ENCODE measurements at regions not wholly inside any gene's neighbourhood (a gene's known extent, or its start where the extent isn't known, plus 50 kb on each side); places are given as distances from the start of the nearest gene placed in this dataset.

DNA sequence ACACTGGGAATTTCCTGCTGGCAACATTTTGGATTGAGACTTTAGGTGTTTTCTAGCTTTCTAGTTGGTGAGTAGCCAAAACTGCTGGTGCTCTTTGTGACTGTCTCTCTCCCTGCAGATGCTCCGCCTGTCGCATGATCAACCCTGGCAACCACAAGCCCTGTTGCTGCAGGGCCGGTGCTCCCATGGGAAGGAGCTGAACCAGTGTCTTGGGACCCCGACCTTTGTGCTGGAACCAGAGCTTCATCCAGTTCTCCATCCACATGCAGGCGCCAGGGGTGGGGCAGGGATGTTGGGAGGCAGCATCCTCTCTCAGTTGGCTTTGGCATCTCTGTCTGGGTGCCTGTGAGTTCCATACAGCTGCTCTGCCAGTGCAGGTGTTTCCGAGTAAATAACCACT lies 306.2 kb upstream of the MKI67 start:
- no peak for DNase-seq (ENCODE audit: low read depth)
- TF ChIP-seq, protein P1, sequence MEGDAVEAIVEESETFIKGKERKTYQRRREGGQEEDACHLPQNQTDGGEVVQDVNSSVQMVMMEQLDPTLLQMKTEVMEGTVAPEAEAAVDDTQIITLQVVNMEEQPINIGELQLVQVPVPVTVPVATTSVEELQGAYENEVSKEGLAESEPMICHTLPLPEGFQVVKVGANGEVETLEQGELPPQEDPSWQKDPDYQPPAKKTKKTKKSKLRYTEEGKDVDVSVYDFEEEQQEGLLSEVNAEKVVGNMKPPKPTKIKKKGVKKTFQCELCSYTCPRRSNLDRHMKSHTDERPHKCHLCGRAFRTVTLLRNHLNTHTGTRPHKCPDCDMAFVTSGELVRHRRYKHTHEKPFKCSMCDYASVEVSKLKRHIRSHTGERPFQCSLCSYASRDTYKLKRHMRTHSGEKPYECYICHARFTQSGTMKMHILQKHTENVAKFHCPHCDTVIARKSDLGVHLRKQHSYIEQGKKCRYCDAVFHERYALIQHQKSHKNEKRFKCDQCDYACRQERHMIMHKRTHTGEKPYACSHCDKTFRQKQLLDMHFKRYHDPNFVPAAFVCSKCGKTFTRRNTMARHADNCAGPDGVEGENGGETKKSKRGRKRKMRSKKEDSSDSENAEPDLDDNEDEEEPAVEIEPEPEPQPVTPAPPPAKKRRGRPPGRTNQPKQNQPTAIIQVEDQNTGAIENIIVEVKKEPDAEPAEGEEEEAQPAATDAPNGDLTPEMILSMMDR (conservative IDR thresholded peaks at IDR 0.05; ENCODE audit: low read depth, low read length) = no peak
- H3K4me3 ChIP-seq (ENCODE audit: low read length) = no peak overlapping the region

DNA sequence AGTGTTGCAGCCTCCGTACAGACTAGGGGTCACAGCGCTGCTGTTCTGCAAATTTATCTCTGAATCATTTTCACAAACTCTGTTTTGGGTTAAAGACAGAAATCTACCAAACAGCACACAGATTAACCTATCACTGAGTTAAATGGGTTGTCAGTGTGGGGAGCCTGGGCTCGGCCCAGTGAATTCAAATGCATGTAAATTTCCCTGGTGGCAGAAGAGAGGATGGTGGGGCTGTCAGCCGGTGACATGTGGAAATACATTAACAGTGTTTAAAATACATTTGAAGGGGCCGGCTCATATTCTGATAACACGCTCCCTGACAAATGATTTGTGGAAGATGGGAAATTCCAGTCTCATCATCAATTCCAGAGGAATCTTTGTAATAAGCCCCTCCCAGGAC lies 309.6 kb upstream of the MKI67 start:
- TF ChIP-seq, protein P1 (conservative IDR thresholded peaks at IDR 0.05; ENCODE audit: low read depth, low read length) = no peak
- no peak for DNase-seq (ENCODE audit: low read depth)
- no peak overlapping the region for H3K4me3 ChIP-seq (ENCODE audit: low read length)

DNA sequence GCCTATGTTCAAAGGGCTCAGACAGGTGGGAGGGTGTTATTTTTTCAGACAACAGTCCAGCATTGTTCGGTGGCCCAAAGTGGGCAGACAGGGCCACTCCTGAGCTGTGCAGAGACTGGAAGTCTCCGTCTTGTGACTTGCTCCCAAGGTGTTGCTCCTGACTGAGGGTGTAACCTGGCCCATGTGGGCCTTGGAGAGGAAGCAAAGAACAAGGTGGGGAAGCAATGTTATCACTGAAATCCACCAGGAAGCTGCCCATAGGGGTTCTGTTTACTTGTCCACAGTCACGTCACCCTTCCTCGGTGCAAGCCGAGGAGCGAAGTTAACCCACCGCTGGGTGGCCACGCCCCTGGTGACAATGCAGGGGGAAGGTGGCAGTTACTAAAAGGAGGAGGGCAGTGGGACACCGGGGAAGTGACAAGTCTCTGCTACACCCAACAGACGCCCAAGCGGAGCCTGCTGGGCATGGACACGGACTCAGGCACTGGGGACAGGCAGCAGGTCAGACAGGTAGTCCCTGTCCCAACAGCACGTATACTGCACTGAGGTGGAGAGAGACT lies 311.6 kb upstream of the MKI67 start:
- no peak overlapping the region for H3K4me3 ChIP-seq (ENCODE audit: low read length)
- DNase-seq (ENCODE audit: low read depth) = no peak
- TF ChIP-seq, protein P1 (conservative IDR thresholded peaks at IDR 0.05; ENCODE audit: low read depth, low read length) = no peak

DNA sequence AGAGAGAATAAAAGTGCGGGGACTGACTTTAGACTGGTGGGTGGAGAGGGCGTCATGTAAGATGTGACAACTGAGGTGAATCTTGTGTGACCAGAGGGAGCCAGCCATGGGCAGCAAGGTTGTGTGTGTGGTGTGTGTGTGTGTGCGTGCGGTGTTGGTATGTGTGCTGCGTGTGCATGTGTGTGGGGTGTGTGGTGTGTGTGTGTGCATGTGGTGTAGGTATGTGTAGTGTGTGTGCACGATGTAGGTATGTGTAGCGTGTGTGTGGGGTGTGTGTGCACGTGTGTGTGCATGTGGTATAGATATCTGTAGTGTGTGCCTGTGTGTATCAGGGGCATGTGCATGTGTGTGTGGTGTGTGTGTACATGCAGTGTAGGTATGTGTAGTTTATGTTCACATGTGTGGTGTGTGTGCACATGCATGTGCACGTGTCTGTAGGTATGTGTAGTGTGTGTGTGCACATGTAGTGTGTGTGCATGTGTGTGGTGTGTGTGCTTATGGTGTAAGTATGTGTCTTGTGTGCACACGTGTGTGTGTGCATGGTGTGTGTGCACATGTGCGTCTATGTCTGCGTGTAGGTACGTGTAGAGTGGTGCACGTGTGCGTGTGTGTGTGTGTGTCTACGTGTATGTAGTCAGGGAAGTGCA lies 312.3 kb upstream of the MKI67 start:
- TF ChIP-seq, protein P1 (conservative IDR thresholded peaks at IDR 0.05; ENCODE audit: low read depth, low read length) = no peak
- no peak overlapping the region for H3K4me3 ChIP-seq (ENCODE audit: low read length)
- no peak for DNase-seq (ENCODE audit: low read depth)

DNA sequence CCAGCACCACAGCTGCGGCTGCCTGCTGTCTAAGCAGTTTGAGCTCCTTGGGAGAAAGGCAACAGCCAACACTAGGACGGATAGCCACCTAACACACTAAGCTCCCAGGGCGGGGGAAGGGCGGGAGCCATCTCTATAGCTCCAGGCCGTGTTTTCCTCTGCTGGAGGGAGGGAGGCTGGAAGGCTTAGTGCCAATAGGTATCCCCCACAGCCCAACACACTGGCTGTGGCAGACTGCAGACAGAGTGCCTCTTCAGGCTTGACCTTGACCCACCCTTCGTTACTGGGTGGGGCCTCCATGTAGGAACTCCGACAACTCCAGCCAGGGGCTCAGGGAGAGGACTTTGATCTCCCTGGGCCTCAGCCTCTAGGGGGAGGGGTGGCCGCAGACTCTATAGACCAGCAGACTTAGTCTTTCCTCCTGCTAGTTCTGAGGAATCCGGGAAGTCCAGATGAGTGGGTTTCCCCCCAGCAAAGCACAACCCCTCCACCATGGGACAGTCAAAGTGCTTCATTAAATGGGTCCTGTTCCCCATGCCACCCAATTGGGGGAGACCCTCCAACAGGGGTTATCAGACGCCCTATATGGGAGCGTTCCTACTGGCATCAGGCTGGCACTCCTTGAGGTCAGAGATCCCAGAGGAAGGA lies 314.4 kb upstream of the MKI67 start:
- TF ChIP-seq, protein P1 (conservative IDR thresholded peaks at IDR 0.05; ENCODE audit: low read depth, low read length) = no peak

DNA sequence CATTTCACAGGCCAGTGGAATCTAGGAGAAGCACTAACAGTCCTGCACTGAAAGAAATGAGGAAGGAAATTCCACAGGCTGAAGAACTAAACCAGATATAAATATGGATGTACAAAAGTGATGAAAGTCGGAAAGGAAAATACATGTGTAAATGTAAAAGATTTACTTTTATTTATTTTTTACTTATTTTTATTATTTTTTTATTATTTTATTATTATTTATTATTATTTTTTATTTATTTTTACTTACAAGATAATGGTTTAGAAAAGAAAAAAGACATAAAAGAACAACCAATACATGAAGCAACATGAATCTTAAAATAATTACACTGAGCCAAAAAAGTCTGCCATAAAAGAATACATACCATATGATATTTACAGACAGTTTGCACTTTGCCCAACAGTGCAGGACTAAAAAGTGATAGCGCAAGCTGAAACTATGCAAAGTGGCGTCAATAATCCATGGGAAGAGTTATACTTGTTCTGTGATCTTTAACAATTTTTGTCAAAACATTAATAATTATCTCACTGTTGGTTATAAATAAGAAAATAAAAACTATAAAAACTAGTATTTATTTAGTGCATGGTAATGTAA lies 317.8 kb upstream of the MKI67 start:
- TF ChIP-seq, protein P1 (conservative IDR thresholded peaks at IDR 0.05; ENCODE audit: low read depth, low read length) = no peak

More for the DNA sequence above, 314.4 kb upstream of the MKI67 start:
- H3K4me3 ChIP-seq (ENCODE audit: low read length) = no peak overlapping the region
- no peak for DNase-seq (ENCODE audit: low read depth)

More for the DNA sequence above, 317.8 kb upstream of the MKI67 start:
- no peak for DNase-seq (ENCODE audit: low read depth)
- no peak overlapping the region for H3K4me3 ChIP-seq (ENCODE audit: low read length)
